ENCODE measurements at regions not wholly inside any gene's neighbourhood (a gene's known extent, or its start where the extent isn't known, plus 50 kb on each side); places are given as distances from the start of the nearest gene placed in this dataset.

DNA sequence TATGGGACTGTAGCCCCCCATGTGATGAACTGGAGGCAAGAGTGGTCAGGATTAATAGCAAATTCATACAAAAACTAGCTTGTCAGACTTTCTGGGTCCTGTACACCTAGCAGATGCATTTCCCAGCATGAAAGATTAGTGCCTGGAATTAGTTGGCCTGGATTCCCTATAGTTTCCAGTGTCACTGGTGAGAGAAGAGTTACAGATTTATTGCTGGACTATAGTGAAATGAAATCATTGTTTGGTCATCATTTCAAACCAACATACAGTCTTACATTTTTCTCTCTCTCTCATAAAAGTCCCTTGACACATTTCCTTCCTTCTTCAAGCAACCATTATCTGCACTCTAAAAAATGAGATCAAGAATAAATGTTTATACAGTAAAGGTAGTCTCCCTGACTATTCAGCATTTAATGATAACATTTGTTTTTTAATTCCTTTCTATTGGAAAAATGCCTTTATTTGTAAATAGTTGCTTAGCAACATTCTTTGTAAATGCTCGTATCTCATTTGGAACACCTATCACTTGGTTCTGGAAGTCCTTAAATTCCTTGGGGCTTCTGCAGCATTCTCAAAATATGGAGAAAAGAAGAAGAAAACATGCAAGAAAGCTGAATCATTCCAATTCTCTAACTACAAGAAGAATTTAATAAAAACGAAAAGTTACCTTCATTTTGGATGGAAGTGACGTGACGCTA is 144.4 kb downstream of the MREG start:
- intact Hi-C loops (cut with micrococcal nuclease; ENCODE audit: unreplicated experiment) (no loop called here), in situ Hi-C loops (cut with HindIII; ENCODE audit: low pct_unique_long_range_greater_than_20kb, low sequenced_read_pairs) (no loop called here)
- no peaks in the 10 kb centered on the region for H3K27me3 ChIP-seq (ENCODE audit: control insufficient read depth, insufficient read depth, low read length)
- H3K4me1 ChIP-seq (ENCODE audit: control insufficient read depth, insufficient read depth, low read length): no peaks in the 10 kb centered on the region
- TF ChIP-seq CTCF (IDR thresholded peaks at IDR 0.05) (no peak), TCF7L2 (IDR thresholded peaks at IDR 0.05; ENCODE audit: low read depth, low read length) (no peak), REST (IDR thresholded peaks at IDR 0.05; ENCODE audit: insufficient read depth in 1 of 2, low read depth in 2 of 2, low read length in 1 of 2) (no peak), SIN3A (IDR thresholded peaks at IDR 0.05; ENCODE audit: borderline replicate concordance, insufficient read depth, low read depth, low read length) (no peak), POLR2AphosphoS5 (IDR thresholded peaks at IDR 0.05; ENCODE audit: low read depth, low read length) (no peak)
- no peaks in the 10 kb centered on the region for H3K36me3 ChIP-seq (ENCODE audit: control insufficient read depth, insufficient read depth, low read length)
- ChIA-PET POLR2A (no interaction called here), CTCF (no interaction called here)
- ATAC-seq (no peak), DNase-seq (ENCODE audit: low read depth, low spot score) (no peak)
- no peak overlapping the region for H3K27ac ChIP-seq (ENCODE audit: low read length)
- H3K9me3 ChIP-seq (ENCODE audit: control insufficient read depth, insufficient read depth, low read depth, low read length): no peaks in the 10 kb centered on the region
- BruUV-seq (replicated peaks): no TSS peak
- H3K4me3 ChIP-seq (ENCODE audit: low read depth in 2 of 2, low read length in 2 of 2): no peak overlapping the region

GRCh38 chr2:215866606-215867005 is 146.7 kb downstream of the MREG start:
- no peak overlapping the region for H3K4me3 ChIP-seq (ENCODE audit: low read depth in 2 of 2, low read length in 2 of 2)
- intact Hi-C loops (cut with micrococcal nuclease; ENCODE audit: unreplicated experiment) (no loop called here), in situ Hi-C loops (cut with HindIII; ENCODE audit: low pct_unique_long_range_greater_than_20kb, low sequenced_read_pairs) (no loop called here)
- H3K27me3 ChIP-seq (ENCODE audit: control insufficient read depth, insufficient read depth, low read length): no peaks in the 10 kb centered on the region
- CTCF ChIA-PET: no interaction called here
- BruUV-seq (replicated peaks): no TSS peak
- no peak overlapping the region for H3K27ac ChIP-seq (ENCODE audit: low read length)
- POLR2A ChIA-PET: no interaction called here
- no peak for ATAC-seq
- no peaks in the 10 kb centered on the region for H3K9me3 ChIP-seq (ENCODE audit: control insufficient read depth, insufficient read depth, low read depth, low read length)
- no peaks in the 10 kb centered on the region for H3K36me3 ChIP-seq (ENCODE audit: control insufficient read depth, insufficient read depth, low read length)
- no peak for DNase-seq (ENCODE audit: low read depth, low spot score)
- no peaks in the 10 kb centered on the region for H3K4me1 ChIP-seq (ENCODE audit: control insufficient read depth, insufficient read depth, low read length)
- TF ChIP-seq POLR2AphosphoS5 (IDR thresholded peaks at IDR 0.05; ENCODE audit: low read depth, low read length) (no peak), REST (IDR thresholded peaks at IDR 0.05; ENCODE audit: insufficient read depth in 1 of 2, low read depth in 2 of 2, low read length in 1 of 2) (no peak), CTCF (IDR thresholded peaks at IDR 0.05) (no peak), TCF7L2 (IDR thresholded peaks at IDR 0.05; ENCODE audit: low read depth, low read length) (no peak), SIN3A (IDR thresholded peaks at IDR 0.05; ENCODE audit: borderline replicate concordance, insufficient read depth, low read depth, low read length) (no peak)
